Stimulated activated CD8-positive, alpha-beta memory T cell treated with anti-CD3 and anti-CD28 coated beads, Interleukin-12 subunit alpha, Interleukin-12 subunit beta, amount 100 ng/mL, for 4 hours (primary cell): ENCODE measurements at regions not wholly inside any gene's neighbourhood (a gene's known extent, or its start where the extent isn't known, plus 50 kb on each side); places are given as distances from the start of the nearest gene placed in this dataset.
A peak's percentile ranks its signal among the peaks of the same experiment; 100 is the strongest.

ENCODE experiments used
- DNase-seq: peaks from one replicate; pipeline ENCODE4 v3.0.0-alpha.2; 2020; ENCODE audit warnings: low read depth

DNA sequence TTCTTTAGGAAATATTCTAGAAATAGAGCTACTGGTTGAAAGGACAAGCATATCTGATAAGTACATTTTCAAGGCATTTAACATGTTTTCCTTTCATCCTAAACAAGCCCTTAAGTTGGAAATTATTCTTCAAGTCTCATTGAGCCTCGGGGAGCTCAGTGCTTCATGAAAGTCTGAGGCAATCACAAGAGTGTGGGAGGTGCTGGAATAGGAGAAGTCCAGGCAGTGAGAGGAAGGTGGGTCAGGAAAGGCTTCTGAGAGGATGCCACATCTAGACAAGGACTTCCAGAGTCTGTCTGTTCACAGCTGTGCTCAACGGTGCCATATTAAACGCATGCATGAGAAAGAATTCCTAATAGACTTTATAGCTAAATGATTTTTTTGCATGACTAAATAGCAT is 69.8 kb downstream of the CD83 start:
- DNase-seq: no peak

DNA sequence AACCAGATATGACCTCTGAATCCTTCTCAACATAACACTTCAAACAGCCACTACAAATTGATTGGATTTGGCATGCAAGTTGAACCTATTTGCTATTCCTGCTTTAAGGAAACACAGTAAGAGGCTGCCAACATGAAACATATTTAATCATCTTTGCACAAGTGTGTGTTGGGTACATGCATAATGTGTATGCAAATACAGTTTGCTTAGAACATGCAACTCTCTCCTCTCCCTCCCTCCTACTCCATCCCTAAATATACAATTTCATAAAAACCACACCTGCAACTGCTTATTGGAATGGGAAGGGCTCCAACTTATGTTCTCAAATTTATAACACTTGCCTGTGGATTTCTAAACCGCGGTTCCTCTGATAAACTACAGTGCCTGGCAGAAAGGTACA is 71.5 kb downstream of the CD83 start:
- DNase-seq: no peak

DNA sequence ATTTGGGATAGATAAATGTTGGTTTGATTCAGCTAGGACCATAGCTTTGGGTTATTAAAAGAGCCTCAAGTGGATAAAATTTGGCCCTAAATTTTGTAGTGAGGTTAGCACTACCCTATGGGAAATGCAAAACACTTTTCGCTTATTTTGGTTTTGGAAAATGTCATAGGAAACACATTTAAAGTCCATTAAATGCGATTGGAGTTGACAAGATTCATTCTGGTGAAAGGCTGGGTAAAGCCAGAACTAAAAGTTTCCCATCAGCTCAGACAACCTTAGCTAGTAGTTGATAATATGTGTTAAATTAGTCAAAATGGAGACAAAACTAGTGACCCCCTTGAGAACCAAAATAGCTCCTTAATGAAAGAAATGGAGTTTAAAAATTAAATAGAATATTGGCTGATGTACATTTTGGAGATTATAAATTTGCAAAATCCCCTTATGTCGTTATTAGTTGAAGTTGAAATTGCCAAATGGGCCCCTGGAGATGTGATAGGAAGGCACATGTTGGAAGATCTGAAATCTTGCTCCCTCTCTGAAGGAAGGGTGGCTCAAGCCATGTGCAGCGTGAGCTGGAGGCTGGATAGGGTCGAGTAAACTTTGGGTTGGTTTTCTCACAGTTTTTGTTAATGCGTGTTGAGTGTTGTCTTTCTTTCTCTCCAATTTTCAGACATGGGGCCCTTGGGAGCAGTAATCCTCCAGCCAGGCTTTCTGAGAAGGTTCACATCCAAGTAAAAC is 72.8 kb downstream of the CD83 start:
- no peak for DNase-seq

DNA sequence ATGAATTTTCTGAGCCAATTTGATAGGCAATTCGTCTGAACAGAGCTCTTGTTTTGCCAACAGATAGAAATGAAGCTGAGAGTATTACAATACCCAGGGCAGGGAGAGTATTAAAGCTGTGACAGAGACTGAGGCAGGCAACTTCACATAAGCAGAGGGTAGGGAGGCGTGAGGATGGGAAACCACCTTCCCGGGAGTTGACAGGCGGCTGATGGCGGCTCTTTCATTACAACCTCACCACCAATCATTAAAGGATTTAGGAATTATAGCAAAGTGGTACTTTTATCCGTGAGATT is 73.3 kb downstream of the CD83 start:
- DNase-seq: no peak

DNA sequence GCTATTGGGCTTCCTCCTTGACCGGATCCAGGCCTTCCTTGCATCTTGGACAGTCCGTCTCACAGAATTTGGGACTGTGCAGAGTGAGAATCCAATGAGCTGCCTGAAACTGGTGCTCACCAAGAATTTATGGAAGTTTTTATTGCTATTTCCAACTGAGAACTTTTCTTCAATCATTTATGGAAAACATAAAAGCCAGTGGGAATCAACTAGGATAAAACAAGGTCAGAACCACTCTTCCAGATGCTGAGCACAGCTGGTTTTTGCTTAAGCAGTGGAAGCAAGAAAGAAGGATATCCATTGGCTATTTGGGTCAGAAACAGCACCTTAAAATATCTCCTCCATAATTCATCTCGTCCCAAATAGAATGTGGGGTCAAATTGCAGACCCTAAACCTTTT is 74.2 kb downstream of the CD83 start:
- no peak for DNase-seq

DNA sequence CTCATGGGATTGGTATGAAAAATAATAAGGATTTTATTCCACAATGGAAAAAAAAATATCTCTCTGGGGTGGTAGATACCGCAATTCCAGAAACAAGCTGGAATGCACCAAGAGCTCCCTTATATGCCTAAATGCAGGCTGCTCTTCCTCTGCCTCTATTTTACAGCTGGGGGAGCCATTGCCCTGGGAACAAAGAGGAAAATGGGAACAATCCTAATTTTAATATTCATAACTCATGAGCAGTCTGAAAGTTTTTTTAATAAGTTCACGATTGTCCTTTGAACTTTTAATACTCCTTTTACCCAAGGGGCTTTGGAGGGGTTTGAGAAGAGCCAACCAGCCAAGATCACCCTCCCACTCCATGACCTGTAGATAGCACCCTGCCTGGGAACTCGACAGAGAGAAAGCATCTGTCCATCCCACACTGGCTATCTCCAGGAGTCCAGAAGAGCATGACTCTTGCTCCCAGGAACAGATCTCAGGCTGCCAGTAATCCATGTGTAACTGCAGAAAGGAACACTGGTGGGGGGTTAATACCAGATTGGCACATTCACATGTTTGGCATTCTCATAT is 74.7 kb downstream of the CD83 start:
- DNase-seq: no peak

DNA sequence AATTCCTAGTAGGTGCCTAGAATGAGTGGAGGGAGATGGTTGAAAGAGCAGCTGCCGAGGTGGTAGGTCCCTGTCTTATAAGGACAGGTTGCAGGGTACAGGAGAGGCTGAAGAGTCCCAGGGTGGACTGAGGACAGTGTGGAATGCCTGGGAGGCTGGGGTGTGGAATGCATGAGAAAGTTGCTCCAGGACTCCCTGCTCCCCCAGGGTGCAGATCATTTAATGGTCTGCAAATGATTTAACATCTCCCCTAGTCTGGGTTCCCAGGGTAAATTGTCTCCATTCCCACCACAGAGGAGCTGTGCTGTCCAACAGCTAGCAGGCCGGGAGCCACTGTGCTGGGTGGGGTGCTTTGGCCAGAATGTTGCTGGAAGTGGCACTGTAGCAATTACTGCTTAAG is 76.0 kb downstream of the CD83 start:
- no peak for DNase-seq

DNA sequence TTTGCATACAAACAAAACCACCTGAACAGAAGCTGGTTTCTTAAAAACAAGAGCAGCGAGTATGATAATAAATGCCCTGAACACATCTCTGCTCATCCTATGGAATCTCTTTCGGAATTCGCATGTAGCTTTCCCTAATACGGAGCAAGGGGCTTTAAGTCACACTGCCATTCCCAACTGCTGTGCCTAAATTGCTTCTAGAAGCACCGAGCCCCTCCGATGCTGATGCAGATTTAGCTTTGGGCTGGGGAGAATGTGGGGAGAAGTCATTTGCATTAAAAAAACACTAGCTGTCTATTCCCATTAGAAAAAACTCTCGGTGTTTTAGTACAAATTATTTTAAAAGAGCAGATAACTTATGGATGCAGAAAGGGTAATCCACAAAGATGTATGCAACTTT is 76.9 kb downstream of the CD83 start:
- no peak for DNase-seq

DNA sequence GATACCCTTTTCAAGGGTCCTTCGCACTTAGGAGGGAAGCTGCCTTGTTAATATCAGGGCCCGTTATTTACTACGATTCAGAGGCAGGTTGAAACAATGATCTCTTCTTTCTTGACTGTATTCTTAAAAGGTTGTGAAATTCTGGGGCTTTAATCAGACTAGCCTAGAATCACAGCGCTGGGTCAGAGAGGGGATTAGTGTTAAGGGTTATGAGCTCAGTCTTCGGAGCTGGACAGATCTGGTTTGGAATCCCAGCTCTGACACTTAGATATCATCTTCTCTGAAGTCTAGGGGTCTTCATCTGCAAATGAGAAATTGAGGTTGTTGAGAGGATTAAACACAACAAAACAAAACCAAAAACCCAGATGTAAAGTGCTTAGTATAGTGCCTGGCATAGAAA is 77.4 kb downstream of the CD83 start:
- no peak for DNase-seq

DNA sequence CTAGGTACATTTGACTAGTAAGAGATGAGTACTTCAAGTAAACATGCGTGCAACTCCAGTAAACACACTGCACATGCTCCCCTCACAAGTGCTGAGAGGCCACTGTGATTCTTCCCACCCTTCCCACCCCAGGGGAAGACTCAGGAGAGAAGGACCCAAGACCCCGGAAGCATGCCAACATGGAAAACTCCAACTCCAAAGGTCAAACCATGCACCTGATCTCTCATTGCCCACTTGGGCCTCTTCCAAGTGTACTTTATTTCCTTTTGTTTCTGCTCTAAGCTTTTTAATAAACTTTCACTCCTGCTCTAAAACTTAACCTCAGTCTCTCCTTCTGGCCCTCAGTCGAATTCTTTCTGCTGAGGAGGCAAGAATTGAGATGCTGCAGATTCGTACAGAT is 78.5 kb downstream of the CD83 start:
- DNase-seq: no peak

DNA sequence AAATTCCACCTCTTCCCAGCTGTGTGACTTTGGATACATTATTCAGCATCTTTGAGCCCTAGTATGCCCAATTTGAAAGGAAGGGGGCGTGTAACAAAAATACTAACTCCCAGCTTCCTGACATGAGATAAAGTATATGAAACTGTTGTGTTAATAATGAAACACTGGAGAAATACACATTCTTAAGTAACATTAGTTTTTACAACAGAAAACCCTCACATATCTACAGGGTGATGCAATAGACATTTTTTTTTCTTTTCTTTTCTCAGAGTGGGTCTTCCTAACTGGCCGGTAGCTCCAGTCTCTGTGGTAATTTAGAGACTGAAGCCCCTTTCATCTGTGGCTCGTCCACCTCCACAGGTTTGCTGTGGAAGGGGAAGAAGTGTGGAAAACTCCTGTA is 79.5 kb downstream of the CD83 start:
- no peak for DNase-seq

DNA sequence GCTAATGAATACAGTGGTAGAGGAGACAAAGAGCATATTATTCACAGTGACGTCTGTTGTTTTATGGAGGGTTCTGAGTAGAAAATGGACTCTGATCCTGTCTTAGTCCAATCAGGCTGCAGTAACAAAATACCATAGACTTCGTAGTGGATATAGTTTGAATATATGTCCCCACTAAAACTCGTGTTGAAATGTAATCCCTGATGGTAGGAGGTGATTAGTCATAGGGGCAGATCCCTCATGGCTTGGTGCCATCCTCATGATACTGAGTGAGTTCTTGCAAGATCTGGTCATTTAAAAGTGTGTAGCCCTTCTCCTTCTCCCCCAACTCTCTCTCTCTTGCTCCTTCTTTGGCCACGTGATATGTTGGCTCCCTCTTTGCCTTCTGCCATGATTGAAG is 82.5 kb downstream of the CD83 start:
- DNase-seq: no peak

DNA sequence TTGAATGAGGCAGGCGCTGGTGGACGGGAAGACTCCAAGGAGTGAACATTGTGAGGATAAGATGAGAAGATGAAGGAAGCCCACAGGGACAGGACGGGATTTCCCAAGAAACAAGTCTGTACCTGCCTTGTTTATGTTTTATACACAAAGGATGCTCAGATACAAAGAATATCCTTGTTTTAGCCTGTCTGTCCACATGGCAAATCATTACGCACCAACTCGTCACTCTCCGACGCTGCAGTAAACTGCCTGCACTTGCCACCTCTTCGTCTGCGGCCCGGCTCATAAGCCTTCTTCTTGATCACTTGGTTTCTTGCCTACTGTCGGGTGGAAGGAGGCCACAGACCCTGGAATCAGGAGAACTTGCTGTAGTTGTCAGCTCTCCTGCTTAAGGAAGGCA is 85.4 kb downstream of the CD83 start:
- DNase-seq: no peak

DNA sequence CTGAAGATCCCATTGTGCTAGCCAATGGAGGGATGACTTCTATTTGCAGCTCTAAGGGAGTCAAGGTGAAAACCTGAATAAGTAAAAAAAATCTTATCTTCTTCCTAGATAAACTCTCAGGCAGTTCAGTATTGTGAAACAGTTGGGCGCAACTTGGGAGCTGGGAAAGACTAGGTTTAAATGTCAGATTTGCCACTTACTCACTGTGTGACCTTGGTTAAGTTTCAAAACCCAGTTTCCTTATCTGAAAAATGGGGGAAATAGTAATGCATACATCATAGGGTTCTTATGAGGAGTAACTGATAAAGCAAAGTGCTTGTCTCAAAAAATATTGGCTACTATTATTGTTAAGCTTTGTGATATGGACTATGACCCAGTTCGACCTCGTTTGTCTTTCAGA is 88.8 kb downstream of the CD83 start:
- no peak for DNase-seq

DNA sequence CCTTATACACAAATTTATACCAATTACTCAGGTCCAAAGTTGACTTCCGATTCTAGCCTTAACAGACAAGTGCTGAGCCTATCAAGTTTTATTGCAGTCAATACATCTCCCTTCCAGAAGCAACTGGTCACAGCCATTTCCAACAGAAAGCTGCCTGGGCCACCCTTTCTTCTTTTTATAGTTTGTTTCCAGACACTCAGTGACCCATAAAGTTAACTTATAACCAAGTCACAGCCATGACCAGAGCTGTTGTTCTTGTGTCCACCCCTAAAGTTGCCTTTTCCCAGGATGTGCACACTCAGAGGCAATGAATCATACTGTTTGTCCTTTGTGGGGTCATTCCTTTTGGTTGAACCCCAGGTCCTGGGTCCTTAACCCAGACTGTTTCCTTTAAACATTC is 89.9 kb downstream of the CD83 start:
- no peak for DNase-seq

DNA sequence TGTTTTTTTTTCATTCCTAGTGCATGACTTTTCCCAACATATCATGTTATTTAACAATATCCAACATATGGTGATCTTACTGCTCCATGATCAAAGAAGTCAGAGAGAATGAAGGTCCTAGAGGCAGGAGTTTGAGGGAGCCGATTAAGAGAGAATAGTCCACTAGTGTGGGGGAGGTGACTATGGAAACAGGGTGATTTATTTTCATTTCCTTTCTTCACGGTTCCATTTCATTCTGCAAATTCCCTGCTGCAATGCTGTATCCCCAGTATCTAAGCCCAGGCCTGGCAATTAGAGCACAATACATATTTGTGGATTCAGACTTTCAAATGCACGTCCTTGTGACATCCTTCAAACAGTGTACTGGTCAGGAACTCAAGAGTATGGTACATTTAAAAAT is 91.4 kb downstream of the CD83 start:
- DNase-seq: no peak

DNA sequence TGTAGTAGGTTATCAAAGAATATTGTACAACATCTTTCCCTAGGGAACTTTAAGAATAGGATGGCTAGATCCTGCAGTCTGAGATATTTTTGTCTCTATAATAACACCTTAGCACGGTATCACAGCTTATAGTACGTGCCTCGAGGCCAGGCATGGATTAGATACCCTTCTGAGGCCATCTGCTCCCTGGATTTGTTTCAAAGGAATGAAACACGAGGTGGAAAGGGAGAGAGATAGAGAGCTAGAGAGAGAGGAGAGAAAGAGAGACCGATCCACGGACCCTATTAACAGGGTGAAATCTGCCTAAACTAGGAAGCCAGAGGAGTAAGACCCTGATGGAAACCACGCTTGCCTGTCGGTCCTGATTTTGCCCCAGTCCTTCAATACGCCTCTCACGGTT is 92.5 kb downstream of the CD83 start:
- no peak for DNase-seq

DNA sequence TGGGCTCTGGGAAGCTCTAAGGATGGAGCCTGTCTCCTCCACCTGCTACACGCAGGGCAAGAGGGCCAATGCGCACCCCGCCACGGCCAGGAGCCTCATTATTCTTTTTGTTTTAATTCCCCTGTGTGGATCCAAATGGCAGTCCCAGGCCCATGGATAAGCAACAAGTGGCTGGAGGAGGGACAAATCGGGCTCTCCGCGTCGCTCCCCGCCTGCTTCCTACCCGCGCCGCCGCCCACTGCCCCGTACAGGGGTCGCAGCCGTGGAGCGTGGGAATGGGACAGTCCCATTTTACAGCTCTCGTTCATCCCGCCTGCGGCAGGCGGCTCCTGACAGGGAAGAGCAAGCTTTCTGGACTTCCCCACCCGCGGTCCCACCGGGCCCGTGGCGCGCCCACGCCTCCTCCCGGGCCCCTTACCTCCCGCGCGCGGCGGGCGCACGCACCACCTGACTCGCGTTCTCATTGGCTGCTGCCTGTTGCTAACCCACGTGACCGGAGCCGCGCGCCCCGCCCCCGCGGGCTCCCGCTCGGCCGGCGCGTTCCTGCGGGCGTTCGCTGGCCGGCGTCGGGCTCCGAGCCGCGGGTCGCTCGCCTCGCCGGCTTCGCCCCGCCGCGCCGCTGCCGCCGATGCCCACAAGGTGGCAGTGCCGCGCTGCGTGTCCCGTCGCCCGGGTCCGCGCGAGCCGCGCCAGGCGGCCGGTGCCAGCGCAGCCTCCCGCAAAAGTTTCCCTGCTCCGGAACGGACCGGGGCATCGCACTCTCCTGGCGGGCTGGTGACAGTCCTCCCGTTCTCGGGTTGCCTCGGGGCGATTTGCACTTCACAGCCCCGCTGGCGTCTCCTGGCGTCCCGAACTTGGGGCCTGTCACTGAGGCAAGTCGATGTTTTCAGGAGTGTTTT is 93.3 kb downstream of the CD83 start:
- DNase-seq: peak; percentile 89

DNA sequence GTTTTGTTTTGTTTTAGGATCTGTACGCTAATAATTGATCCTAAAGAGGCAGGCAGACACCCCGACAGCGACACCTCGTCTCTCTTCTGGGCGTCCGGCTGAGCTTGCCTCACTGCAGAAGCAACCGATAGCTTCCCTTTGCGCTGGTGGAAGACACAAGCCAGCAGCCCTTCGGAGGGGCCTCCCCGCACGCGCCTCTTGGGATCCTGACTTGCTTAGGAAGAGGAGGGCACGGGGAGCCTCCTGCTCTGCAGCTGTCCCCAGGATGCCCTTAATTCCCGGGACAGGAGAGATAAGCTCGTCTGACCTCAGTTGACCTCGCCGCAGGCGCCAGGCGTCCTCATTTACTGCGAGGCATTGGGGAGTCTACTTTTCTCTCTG is 94.0 kb downstream of the CD83 start:
- no peak for DNase-seq

DNA sequence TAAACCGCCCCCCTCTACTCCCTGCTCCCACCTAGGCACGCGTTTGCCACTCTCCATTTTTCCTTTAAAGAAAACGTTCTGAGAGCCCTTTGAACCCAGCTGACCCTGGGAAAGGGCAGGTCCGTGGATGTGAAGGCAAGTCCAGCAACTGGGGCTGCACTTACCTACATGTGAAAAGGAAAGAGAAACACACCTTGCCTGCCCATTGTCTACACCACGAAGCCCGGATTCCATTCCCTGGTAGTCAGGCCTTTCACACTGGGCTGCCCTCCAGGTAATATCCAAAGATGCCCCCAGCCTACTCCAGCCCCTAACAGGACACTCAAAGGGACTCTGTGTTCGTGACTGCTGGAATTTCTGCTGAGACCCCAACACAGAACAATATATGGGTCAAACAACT is 94.4 kb downstream of the CD83 start:
- no peak for DNase-seq

DNA sequence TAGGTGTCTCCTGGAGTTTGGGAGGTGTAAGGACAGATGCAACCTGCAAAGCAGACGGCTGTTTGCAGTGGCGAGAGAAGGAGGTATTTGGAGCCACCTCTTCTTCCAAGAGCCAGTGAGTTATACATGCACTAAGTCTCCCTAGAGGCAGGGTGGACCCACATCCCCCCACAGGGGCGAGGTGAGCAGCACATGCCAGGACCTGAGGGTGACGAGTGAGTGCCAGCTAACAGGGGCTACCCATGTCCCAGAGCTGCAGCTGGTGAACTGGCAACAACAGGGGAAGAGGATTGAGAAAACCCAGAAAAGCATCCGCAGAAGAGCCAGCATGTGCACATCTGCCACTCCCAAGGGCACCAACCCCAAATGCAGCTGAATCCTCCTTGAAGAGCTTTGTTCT is 95.1 kb downstream of the CD83 start:
- DNase-seq: no peak

DNA sequence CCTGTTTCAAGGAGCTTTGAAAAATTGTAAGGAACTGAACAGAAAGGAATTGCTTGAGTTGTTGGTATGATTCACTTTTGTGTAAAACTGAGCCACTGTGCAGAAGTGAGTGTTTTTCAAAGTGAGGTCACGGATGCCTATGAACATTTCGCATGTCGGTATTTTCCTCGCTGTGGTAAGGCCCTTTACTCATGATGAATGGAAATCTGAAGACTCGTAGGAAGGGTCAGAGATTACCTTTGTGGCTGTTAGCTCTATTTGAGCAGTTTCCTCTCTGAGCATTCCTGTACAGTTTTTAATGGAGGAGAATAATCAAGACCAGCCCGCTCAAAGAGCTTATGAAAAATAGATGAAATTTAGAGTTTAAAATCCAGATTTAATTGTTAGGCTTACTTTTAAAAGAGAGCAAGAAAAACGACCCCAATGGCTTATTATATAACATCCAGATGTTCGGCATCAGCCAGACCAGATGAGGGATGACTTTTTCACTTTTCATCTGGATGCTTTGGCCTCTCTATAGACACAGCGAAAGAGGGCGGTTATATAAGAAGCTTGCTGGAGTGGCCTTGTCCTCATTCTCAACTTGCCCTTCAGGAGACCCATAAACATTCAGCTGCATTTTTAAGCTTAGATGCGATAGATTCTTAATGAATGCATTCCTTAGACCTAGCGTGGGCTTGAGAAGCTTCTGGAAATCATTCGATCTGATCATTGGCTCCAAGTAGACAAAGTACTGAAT is 99.5 kb downstream of the CD83 start:
- DNase-seq: no peak
